DND-41 (cell line): ENCODE measurements at regions not wholly inside any gene's neighbourhood (a gene's known extent, or its start where the extent isn't known, plus 50 kb on each side); places are given as distances from the start of the nearest gene placed in this dataset.

Experiments used
- EZH2 ChIP-seq: IDR thresholded peaks from 3 replicates; pipeline ENCODE4 v1.6.1; 2012; ENCODE audit warnings: borderline replicate concordance, low read depth, mild to moderate bottlenecking, moderate library complexity, low read length, inconsistent platforms; ENCODE audit not compliant: severe bottlenecking
- TF ChIP-seq, protein P1 (sequence below): IDR thresholded peaks from 2 replicates; pipeline ENCODE4 v1.5.1; 2012; ENCODE audit warnings: borderline replicate concordance, low read length, moderate library complexity, mild to moderate bottlenecking; ENCODE audit not compliant: poor library complexity, severe bottlenecking; ENCODE audit errors: extremely low read depth

- TF ChIP-seq, protein P1, sequence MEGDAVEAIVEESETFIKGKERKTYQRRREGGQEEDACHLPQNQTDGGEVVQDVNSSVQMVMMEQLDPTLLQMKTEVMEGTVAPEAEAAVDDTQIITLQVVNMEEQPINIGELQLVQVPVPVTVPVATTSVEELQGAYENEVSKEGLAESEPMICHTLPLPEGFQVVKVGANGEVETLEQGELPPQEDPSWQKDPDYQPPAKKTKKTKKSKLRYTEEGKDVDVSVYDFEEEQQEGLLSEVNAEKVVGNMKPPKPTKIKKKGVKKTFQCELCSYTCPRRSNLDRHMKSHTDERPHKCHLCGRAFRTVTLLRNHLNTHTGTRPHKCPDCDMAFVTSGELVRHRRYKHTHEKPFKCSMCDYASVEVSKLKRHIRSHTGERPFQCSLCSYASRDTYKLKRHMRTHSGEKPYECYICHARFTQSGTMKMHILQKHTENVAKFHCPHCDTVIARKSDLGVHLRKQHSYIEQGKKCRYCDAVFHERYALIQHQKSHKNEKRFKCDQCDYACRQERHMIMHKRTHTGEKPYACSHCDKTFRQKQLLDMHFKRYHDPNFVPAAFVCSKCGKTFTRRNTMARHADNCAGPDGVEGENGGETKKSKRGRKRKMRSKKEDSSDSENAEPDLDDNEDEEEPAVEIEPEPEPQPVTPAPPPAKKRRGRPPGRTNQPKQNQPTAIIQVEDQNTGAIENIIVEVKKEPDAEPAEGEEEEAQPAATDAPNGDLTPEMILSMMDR = no peak
- TF ChIP-seq EZH2 = no peak
Measured at GRCh38 chr14:54219261-54220070, 177.3 kb upstream of the CDKN3 start.
